Prostate gland (tissue), 2 donors: ENCODE measurements at regions not wholly inside any gene's neighbourhood (a gene's known extent, or its start where the extent isn't known, plus 50 kb on each side); places are given as distances from the start of the nearest gene placed in this dataset.

Experiments used
- CTCF ChIP-seq, 4 experiments: fragments of 200-600 bp in 2 of 4; fragments of 450-650 bp in 2 of 4; sonication (generic) in 2 of 4; IDR thresholded peaks; 1 replicate in 3 of 4; 2 replicates in 1 of 4; pipeline ENCODE4 v1.5.1; 2016 to 2019; ENCODE audit warnings: antibody characterized with exemption in 4 of 4, mild to moderate bottlenecking in 2 of 4, moderate library complexity in 2 of 4
- POLR2A ChIP-seq: fragments of 450-650 bp; IDR thresholded peaks from one replicate; pipeline ENCODE4 v1.6.1; 2016; ENCODE audit warnings: antibody characterized with exemption, mild to moderate bottlenecking

GRCh38 chr5:96172436-96172835 lies 210.8 kb upstream of the ELL2 start:
- TF ChIP-seq POLR2A (no peak), CTCF (IDR thresholded peaks at IDR 0.05) (no peak)
